ENCODE measurements at regions not wholly inside any gene's neighbourhood (a gene's known extent, or its start where the extent isn't known, plus 50 kb on each side); places are given as distances from the start of the nearest gene placed in this dataset.

GRCh38 chr6:166689687-166690086 is 62.6 kb upstream of the RPS6KA2 start:
- TF ChIP-seq, protein P1, sequence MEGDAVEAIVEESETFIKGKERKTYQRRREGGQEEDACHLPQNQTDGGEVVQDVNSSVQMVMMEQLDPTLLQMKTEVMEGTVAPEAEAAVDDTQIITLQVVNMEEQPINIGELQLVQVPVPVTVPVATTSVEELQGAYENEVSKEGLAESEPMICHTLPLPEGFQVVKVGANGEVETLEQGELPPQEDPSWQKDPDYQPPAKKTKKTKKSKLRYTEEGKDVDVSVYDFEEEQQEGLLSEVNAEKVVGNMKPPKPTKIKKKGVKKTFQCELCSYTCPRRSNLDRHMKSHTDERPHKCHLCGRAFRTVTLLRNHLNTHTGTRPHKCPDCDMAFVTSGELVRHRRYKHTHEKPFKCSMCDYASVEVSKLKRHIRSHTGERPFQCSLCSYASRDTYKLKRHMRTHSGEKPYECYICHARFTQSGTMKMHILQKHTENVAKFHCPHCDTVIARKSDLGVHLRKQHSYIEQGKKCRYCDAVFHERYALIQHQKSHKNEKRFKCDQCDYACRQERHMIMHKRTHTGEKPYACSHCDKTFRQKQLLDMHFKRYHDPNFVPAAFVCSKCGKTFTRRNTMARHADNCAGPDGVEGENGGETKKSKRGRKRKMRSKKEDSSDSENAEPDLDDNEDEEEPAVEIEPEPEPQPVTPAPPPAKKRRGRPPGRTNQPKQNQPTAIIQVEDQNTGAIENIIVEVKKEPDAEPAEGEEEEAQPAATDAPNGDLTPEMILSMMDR (IDR thresholded peaks at IDR 0.05) = no peak
- no peak for DNase-seq (ENCODE audit: low spot score)
- ATAC-seq (ENCODE audit: insufficient number of reproducible peaks, low FRiP score, low read depth) = no peak
- Histone ChIP-seq H3K4me3 (no peak overlapping the region), H3K27ac (no peak overlapping the region), H3K4me1 (ENCODE audit: control insufficient read depth in 1 of 2, low read depth in 2 of 2) (peaks cover 6 to 12% of the 10 kb centered on the region in 2 donors), H3K9me3 (no peaks in the 10 kb centered on the region), H3K36me3 (no peaks in the 10 kb centered on the region), H3K27me3 (replicated peaks; ENCODE audit: insufficient read depth) (no peaks in the 10 kb centered on the region)

DNA sequence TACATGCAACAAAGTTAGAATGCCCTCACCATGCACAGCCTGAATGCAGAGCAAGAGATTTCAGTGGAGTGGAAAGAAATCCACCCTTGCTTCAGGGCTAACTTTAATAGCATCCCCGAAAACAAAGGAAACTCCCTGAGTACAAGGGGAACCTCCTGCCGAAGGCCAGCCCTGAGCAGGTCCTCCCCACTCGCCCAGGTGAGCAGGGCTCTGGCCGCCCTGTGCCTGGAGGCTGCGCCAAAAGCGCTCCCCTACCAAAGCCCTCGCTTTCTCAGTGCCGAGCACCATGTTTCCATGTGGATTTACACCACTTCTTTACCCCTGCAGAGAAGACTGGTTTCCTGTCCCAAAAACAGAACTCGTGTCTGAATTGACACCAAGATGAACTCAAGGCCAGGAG is 61.9 kb upstream of the RPS6KA2 start:
- no peak overlapping the region for H3K27ac ChIP-seq
- H3K4me1 ChIP-seq (ENCODE audit: control insufficient read depth in 1 of 2, low read depth in 2 of 2) = peaks cover 6 to 12% of the 10 kb centered on the region in 2 donors
- no peak for ATAC-seq (ENCODE audit: insufficient number of reproducible peaks, low FRiP score, low read depth)
- H3K36me3 ChIP-seq = no peaks in the 10 kb centered on the region
- H3K4me3 ChIP-seq = no peak overlapping the region
- no peak for DNase-seq (ENCODE audit: low spot score)
- no peaks in the 10 kb centered on the region for H3K9me3 ChIP-seq
- H3K27me3 ChIP-seq (replicated peaks; ENCODE audit: insufficient read depth) = no peaks in the 10 kb centered on the region
- TF ChIP-seq, protein P1 (IDR thresholded peaks at IDR 0.05) = no peak

DNA sequence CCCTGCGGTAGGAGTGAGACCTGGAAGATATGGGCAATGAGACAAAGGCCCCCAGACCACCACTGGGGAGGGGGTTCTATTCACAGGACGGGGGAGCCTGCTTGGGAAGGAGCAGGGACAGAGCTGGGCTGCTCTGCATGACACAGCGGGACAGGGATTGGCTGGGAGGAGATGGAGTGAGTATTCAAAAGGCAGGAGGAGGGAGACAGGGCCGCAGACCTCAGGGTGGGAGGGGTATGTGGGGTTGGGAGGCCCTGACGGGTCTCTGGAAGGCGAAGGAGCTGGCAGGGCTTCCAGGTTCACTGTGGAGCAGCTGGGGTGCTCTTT is 60.8 kb upstream of the RPS6KA2 start:
- Histone ChIP-seq H3K4me3 (no peak overlapping the region), H3K36me3 (no peaks in the 10 kb centered on the region), H3K9me3 (no peaks in the 10 kb centered on the region), H3K4me1 (ENCODE audit: control insufficient read depth in 1 of 2, low read depth in 2 of 2) (peaks cover 6 to 12% of the 10 kb centered on the region in 2 donors), H3K27me3 (replicated peaks; ENCODE audit: insufficient read depth) (no peaks in the 10 kb centered on the region), H3K27ac (no peak overlapping the region)
- DNase-seq (ENCODE audit: low spot score) = no peak
- TF ChIP-seq, protein P1 (IDR thresholded peaks at IDR 0.05) = no peak
- no peak for ATAC-seq (ENCODE audit: insufficient number of reproducible peaks, low FRiP score, low read depth)

DNA sequence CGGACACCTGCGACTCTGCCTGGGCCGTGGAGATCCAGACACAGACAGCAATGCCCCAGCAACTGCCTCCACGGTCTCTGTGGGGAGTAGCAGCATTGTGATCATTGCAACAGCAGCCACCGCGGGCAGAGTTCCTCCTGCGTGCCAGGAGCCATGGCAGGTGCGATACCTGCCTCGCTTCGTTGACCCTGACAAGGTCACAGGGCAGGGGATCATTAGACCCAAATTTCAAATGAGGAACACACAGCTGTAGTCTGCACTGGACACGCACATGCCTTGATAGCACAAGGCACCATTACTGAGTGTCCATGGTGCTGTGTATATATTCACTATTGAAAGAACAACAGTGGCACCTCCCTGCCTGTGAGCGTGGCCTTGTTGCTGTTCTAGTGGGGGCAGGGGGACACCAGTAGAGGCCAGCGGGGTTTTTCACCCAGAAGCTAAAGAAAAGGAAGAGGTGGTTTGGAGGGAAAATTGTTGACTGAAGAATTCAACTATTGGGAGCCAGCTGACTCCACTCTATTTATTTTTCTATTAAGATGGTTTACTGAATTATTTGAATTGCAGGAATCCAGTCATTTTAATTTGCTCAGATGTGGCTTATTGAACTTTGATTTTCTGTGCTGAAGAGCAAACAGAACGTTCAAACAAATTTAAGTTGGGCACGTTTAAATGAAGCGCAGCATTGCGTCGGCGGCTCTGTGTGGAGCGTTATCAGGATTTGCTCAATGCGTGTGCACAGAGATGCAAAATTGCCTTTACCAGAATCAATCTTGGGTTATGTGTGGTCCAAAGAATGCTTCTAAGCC is 60.2 kb upstream of the RPS6KA2 start:
- no peak overlapping the region for H3K27ac ChIP-seq
- TF ChIP-seq, protein P1 (IDR thresholded peaks at IDR 0.05) = no peak
- ATAC-seq (ENCODE audit: insufficient number of reproducible peaks, low FRiP score, low read depth) = no peak

DNA sequence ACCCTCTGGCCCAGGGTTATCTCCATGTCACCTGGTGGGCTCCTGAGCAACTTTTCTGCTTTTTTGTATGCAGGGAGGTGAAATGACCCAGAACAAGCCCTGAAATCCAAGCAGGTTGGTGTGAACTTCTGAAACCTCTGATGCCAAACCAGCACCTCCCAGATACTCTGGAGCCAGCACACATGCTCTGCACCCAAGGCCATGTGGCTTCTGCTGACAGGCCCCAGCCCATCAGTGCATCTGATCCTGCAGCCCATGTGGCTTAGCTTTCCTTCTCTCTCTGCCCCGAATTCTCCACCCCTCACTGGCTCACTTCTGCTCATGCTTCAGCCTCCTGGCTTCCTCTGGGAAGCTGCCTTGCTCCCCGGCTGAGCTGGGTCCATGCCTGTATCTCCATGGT is 59.3 kb upstream of the RPS6KA2 start:
- Histone ChIP-seq H3K27ac (no peak overlapping the region), H3K27me3 (replicated peaks; ENCODE audit: insufficient read depth) (no peaks in the 10 kb centered on the region), H3K36me3 (no peaks in the 10 kb centered on the region), H3K9me3 (no peaks in the 10 kb centered on the region), H3K4me3 (no peak overlapping the region), H3K4me1 (ENCODE audit: control insufficient read depth in 1 of 2, low read depth in 2 of 2) (peaks cover under 1 to 7% of the 10 kb centered on the region in 2 donors)
- ATAC-seq (ENCODE audit: insufficient number of reproducible peaks, low FRiP score, low read depth) (no peak), DNase-seq (ENCODE audit: low spot score) (no peak)
- TF ChIP-seq, protein P1 (IDR thresholded peaks at IDR 0.05) = no peak

More for the DNA sequence above, 60.2 kb upstream of the RPS6KA2 start:
- no peaks in the 10 kb centered on the region for H3K36me3 ChIP-seq
- H3K9me3 ChIP-seq = no peaks in the 10 kb centered on the region
- H3K27me3 ChIP-seq (replicated peaks; ENCODE audit: insufficient read depth) = no peaks in the 10 kb centered on the region
- DNase-seq (ENCODE audit: low spot score) = no peak
- H3K4me1 ChIP-seq (ENCODE audit: control insufficient read depth in 1 of 2, low read depth in 2 of 2) = peaks cover 6 to 12% of the 10 kb centered on the region in 2 donors
- H3K4me3 ChIP-seq = no peak overlapping the region
